Neural cell (in vitro differentiated cells): ENCODE measurements at regions not wholly inside any gene's neighbourhood (a gene's known extent, or its start where the extent isn't known, plus 50 kb on each side); places are given as distances from the start of the nearest gene placed in this dataset.

Source experiments
- H2AFZ ChIP-seq: fragments of 200-600, 300-800 bp; sonication (generic), shearing (Covaris generic); 2 replicates; pipeline ENCODE4 v1.6.0; 2014; ENCODE audit warnings: low read depth, mild to moderate bottlenecking, antibody characterized with exemption, low read length, moderate library complexity
- H3F3A ChIP-seq: fragments of 200-600 bp; shearing (Covaris generic); 2 replicates; pipeline ENCODE4 v1.6.1; 2016; ENCODE audit warnings: mild to moderate bottlenecking, moderate library complexity, mixed read lengths, antibody characterized with exemption, low read length; ENCODE audit not compliant: insufficient read depth, poor library complexity, severe bottlenecking
- H3K27ac ChIP-seq: fragments of 200-600, 300-800 bp; sonication (generic), shearing (Covaris generic); 2 replicates; pipeline ENCODE4 v1.5.1; 2014; ENCODE audit warnings: mild to moderate bottlenecking, low read length, moderate library complexity
- H3K27me3 ChIP-seq: fragments of 300-800, 200-600 bp; sonication (generic), shearing (Covaris generic); 2 replicates; pipeline ENCODE4 v1.6.0; 2014; ENCODE audit warnings: mild to moderate bottlenecking, low read depth, low read length, moderate library complexity; ENCODE audit not compliant: insufficient read depth
- H3K36me3 ChIP-seq: fragments of 300-800, 200-600 bp; sonication (generic), shearing (Covaris generic); 2 replicates; pipeline ENCODE4 v1.5.1; 2014; ENCODE audit warnings: mild to moderate bottlenecking, antibody characterized with exemption, low read length, moderate library complexity; ENCODE audit not compliant: insufficient read depth
- H3K4me2 ChIP-seq: fragments of 300-800, 200-600 bp; sonication (generic), shearing (Covaris generic); 2 replicates; pipeline ENCODE4 v1.6.0; 2014; ENCODE audit warnings: mild to moderate bottlenecking, low read length
- H3K4me3 ChIP-seq: fragments of 300-800, 200-600 bp; sonication (generic), shearing (Covaris generic); 2 replicates; pipeline ENCODE4 v1.5.1; 2014; ENCODE audit warnings: mild to moderate bottlenecking, low read length, moderate library complexity
- H3K79me2 ChIP-seq: fragments of 200-600 bp; shearing (Covaris generic); replicated peaks from 2 replicates; pipeline ENCODE4 v1.6.0; 2014; ENCODE audit warnings: mild to moderate bottlenecking, low read length, moderate library complexity; ENCODE audit not compliant: insufficient read depth
- H3K9ac ChIP-seq: fragments of 300-800, 200-600 bp; sonication (generic), shearing (Covaris generic); 2 replicates; pipeline ENCODE4 v1.6.1; 2016; ENCODE audit warnings: mild to moderate bottlenecking, low read length, mixed read lengths
- H3K9me2 ChIP-seq: fragments of 200-600 bp; shearing (Covaris generic); 2 replicates; pipeline ENCODE4 v1.6.1; 2016; ENCODE audit warnings: mild to moderate bottlenecking, low read length, mixed read lengths; ENCODE audit not compliant: insufficient read depth
- H3K9me3 ChIP-seq: fragments of 200-600, 300-800 bp; sonication (generic), shearing (Covaris generic); 2 replicates; pipeline ENCODE4 v1.6.1; 2016; ENCODE audit warnings: mild to moderate bottlenecking, mixed run types, low read length, moderate library complexity, mixed read lengths
- H4K20me1 ChIP-seq: fragments of 200-600 bp; shearing (Covaris generic); 2 replicates; pipeline ENCODE4 v1.6.1; 2016; ENCODE audit warnings: mild to moderate bottlenecking, mixed run types; ENCODE audit not compliant: insufficient read depth
- EP300 ChIP-seq: fragments of 450-650 bp; conservative IDR thresholded peaks from 2 replicates; pipeline ENCODE4 v1.6.1; 2014; ENCODE audit warnings: antibody characterized with exemption, mild to moderate bottlenecking, moderate library complexity; ENCODE audit not compliant: poor library complexity, severe bottlenecking
- EZH2 ChIP-seq: fragments of 200-600, 300-800 bp; shearing (Covaris generic), sonication (generic); IDR thresholded peaks from 2 replicates; pipeline ENCODE4 v1.6.1; 2014; ENCODE audit warnings: antibody characterized with exemption, low read length, borderline replicate concordance, mild to moderate bottlenecking; ENCODE audit not compliant: insufficient read depth, poor library complexity, severe bottlenecking
- MXI1 ChIP-seq: fragments of 450-650 bp; conservative IDR thresholded peaks from 2 replicates; pipeline ENCODE4 v1.6.1; 2014; ENCODE audit warnings: antibody characterized with exemption, mild to moderate bottlenecking; ENCODE audit not compliant: poor library complexity, severe bottlenecking
- POLR2AphosphoS5 ChIP-seq: IDR thresholded peaks from 2 replicates; pipeline ENCODE4 v1.6.1; 2012
- RAD21 ChIP-seq: fragments of 450-650 bp; conservative IDR thresholded peaks from 2 replicates; pipeline ENCODE4 v1.6.1; 2014; ENCODE audit warnings: antibody characterized with exemption, mild to moderate bottlenecking, moderate library complexity
- SMC3 ChIP-seq: fragments of 450-650 bp; conservative IDR thresholded peaks from 2 replicates; pipeline ENCODE4 v1.6.1; 2014; ENCODE audit warnings: antibody characterized with exemption, mild to moderate bottlenecking, moderate library complexity; ENCODE audit not compliant: poor library complexity
- TAF1 ChIP-seq: IDR thresholded peaks from 2 replicates; pipeline ENCODE4 v1.6.1; 2012; ENCODE audit warnings: low read depth
- TF ChIP-seq, protein P1 (sequence below): IDR thresholded peaks from 2 replicates; pipeline ENCODE4 v1.6.1; 2012; ENCODE audit warnings: borderline replicate concordance
- TF ChIP-seq, protein P2 (sequence below): fragments of 450-650 bp; IDR thresholded peaks from 2 replicates; pipeline ENCODE4 v1.5.1; 2014; ENCODE audit warnings: antibody characterized with exemption, mild to moderate bottlenecking, moderate library complexity; ENCODE audit not compliant: poor library complexity, severe bottlenecking

DNA sequence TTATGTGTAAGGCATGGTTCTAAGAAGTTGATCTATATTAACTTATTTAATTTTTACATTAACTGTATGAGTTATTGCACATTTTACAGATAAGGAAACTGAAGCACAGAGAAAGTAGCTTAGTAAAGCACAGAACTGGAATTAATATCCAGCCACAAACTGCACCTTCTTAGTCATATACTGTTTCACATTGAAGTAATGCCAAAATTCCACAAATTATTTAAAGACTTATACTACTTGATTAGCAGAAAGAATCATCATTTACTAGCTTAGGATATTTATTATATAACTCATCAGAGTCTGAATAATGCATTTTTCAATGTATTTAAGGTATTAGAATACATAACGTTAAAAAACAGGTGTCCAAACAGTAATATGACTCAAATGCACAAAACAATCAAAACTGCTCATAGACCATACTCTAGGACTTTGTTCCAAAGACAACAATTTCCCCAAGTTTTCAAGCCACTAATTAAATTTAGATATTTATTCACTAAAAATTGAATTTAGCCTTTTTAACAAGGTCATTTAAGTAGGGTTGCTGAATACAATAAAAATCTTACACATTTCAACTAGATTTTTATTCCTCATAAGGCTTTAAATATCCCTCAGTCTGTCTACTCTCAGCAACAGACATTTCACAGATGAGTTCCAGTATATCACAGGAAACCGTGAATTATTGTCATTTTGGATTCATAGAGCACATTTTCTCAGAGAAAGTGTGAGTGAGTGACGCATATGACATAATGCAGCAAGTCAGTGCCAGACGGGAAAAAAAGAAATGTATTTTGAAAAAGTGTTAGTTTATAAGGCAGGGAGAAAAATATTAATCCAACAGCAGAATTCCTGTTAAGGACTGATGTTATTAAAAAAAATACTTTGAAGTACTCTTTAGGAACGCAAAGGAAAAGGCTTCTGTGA is 782.5 kb downstream of the TMTC2 start:
- TF ChIP-seq RAD21: peak; percentile 10
- TF ChIP-seq, protein P1, sequence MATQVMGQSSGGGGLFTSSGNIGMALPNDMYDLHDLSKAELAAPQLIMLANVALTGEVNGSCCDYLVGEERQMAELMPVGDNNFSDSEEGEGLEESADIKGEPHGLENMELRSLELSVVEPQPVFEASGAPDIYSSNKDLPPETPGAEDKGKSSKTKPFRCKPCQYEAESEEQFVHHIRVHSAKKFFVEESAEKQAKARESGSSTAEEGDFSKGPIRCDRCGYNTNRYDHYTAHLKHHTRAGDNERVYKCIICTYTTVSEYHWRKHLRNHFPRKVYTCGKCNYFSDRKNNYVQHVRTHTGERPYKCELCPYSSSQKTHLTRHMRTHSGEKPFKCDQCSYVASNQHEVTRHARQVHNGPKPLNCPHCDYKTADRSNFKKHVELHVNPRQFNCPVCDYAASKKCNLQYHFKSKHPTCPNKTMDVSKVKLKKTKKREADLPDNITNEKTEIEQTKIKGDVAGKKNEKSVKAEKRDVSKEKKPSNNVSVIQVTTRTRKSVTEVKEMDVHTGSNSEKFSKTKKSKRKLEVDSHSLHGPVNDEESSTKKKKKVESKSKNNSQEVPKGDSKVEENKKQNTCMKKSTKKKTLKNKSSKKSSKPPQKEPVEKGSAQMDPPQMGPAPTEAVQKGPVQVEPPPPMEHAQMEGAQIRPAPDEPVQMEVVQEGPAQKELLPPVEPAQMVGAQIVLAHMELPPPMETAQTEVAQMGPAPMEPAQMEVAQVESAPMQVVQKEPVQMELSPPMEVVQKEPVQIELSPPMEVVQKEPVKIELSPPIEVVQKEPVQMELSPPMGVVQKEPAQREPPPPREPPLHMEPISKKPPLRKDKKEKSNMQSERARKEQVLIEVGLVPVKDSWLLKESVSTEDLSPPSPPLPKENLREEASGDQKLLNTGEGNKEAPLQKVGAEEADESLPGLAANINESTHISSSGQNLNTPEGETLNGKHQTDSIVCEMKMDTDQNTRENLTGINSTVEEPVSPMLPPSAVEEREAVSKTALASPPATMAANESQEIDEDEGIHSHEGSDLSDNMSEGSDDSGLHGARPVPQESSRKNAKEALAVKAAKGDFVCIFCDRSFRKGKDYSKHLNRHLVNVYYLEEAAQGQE: peak; percentile 68
- TF ChIP-seq EP300: peak; percentile 92
- no peak for TF ChIP-seq MXI1
- peak; percentile 70 for TF ChIP-seq POLR2AphosphoS5
- no peak for TF ChIP-seq TAF1
- no peak for TF ChIP-seq SMC3
- peak overlapping the region; percentile 21 for H3K9ac ChIP-seq

DNA sequence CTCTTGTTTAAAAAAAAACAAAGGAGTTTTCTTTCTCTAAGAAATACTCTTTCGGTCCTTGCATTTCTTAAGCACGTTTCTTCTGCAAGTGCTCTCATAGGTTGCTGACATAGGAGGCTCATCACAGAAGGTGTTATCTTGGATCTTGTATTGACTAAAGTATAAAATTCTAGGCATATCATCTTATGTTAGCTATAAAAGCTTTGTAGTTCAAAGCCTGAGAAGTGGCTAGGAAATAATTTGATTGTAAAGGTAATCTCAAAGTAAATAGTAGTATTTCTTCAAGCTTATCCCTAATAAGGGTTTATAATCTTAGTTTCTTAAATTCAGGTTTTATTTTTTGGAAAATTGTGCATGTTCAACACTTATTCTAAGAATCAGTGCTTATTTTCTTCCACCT is 778.9 kb downstream of the TMTC2 start:
- no peak overlapping the region for H3K27ac ChIP-seq
- H3K9me3 ChIP-seq: no peaks in the 10 kb centered on the region
- no peaks in the 10 kb centered on the region for H4K20me1 ChIP-seq
- no peak for TF ChIP-seq EZH2
- no peak for TF ChIP-seq RAD21
- no peak for TF ChIP-seq EP300
- TF ChIP-seq MXI1: no peak
- TF ChIP-seq POLR2AphosphoS5: no peak
- no peaks in the 10 kb centered on the region for H3K36me3 ChIP-seq
- H3K9ac ChIP-seq: no peak overlapping the region
- no peak overlapping the region for H3K4me2 ChIP-seq
- H3K27me3 ChIP-seq: no peaks in the 10 kb centered on the region
- no peak overlapping the region for H2AFZ ChIP-seq
- H3F3A ChIP-seq: peaks cover 4% of the 10 kb centered on the region
- no peaks in the 10 kb centered on the region for H3K79me2 ChIP-seq
- no peak overlapping the region for H3K4me3 ChIP-seq
- H3K9me2 ChIP-seq: no peaks in the 10 kb centered on the region

More for the DNA sequence above, 782.5 kb downstream of the TMTC2 start:
- peak overlapping the region; percentile 28 for H3K4me3 ChIP-seq
- H3K9me2 ChIP-seq: no peaks in the 10 kb centered on the region
- peak overlapping the region; percentile 11 for H3K4me2 ChIP-seq
- no peak overlapping the region for H2AFZ ChIP-seq
- H3K79me2 ChIP-seq: no peaks in the 10 kb centered on the region
- H3K36me3 ChIP-seq: no peaks in the 10 kb centered on the region
- H3K27ac ChIP-seq: peak overlapping the region; percentile 61
- no peaks in the 10 kb centered on the region for H3K9me3 ChIP-seq
- H3F3A ChIP-seq: peaks cover 4% of the 10 kb centered on the region
- no peaks in the 10 kb centered on the region for H4K20me1 ChIP-seq
- no peaks in the 10 kb centered on the region for H3K27me3 ChIP-seq

DNA sequence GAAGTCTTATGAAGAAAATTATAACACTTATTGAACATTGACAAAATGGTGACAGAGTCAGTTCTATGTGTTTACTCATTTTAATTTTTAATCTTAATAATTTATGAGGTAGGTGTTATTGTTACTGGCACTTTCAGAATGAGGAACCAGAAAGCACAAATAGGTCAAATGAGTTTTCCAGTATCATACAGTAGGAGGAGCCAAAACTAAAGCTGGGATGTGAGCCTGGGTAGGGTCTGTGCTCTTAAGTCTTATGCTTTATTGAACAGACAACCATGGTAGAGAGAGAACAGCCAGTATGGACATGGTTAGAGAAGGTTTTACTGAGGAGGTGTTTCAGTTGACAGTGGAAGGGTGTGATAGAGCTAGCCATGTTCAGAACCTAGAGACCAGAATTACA is 775.7 kb downstream of the TMTC2 start:
- Histone ChIP-seq H3K79me2 (no peaks in the 10 kb centered on the region), H3K9me2 (no peaks in the 10 kb centered on the region), H3K4me2 (no peak overlapping the region), H3K9ac (no peak overlapping the region), H3K36me3 (no peaks in the 10 kb centered on the region), H3K4me3 (no peak overlapping the region), H3K9me3 (no peaks in the 10 kb centered on the region), H3F3A (no peaks in the 10 kb centered on the region), H3K27me3 (no peaks in the 10 kb centered on the region), H4K20me1 (no peaks in the 10 kb centered on the region), H2AFZ (no peak overlapping the region), H3K27ac (no peak overlapping the region)
- no peak for TF ChIP-seq RAD21
- TF ChIP-seq, protein P2, sequence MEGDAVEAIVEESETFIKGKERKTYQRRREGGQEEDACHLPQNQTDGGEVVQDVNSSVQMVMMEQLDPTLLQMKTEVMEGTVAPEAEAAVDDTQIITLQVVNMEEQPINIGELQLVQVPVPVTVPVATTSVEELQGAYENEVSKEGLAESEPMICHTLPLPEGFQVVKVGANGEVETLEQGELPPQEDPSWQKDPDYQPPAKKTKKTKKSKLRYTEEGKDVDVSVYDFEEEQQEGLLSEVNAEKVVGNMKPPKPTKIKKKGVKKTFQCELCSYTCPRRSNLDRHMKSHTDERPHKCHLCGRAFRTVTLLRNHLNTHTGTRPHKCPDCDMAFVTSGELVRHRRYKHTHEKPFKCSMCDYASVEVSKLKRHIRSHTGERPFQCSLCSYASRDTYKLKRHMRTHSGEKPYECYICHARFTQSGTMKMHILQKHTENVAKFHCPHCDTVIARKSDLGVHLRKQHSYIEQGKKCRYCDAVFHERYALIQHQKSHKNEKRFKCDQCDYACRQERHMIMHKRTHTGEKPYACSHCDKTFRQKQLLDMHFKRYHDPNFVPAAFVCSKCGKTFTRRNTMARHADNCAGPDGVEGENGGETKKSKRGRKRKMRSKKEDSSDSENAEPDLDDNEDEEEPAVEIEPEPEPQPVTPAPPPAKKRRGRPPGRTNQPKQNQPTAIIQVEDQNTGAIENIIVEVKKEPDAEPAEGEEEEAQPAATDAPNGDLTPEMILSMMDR: no peak
- TF ChIP-seq, protein P1: no peak
- TF ChIP-seq TAF1: no peak
- no peak for TF ChIP-seq EZH2
- TF ChIP-seq MXI1: no peak
- TF ChIP-seq EP300: no peak
